T-helper 2 cell (primary cell): ENCODE measurements at regions not wholly inside any gene's neighbourhood (a gene's known extent, or its start where the extent isn't known, plus 50 kb on each side); places are given as distances from the start of the nearest gene placed in this dataset.
"Not testable (repeated sequence)": the region's sequence is repeated elsewhere in the genome, so short reads cannot be mapped to it uniquely, and the experiment has no call there.

Experiments
- DNase-seq, 5 experiments: peaks; one replicate each; pipeline versions ENCODE4 v3.0.0 to v3.0.0-alpha.2; 2012 to 2022

GRCh38 chr1:194103516-194104246 is 917.3 kb upstream of the B3GALT2 start:
- DNase-seq = no peak

DNA sequence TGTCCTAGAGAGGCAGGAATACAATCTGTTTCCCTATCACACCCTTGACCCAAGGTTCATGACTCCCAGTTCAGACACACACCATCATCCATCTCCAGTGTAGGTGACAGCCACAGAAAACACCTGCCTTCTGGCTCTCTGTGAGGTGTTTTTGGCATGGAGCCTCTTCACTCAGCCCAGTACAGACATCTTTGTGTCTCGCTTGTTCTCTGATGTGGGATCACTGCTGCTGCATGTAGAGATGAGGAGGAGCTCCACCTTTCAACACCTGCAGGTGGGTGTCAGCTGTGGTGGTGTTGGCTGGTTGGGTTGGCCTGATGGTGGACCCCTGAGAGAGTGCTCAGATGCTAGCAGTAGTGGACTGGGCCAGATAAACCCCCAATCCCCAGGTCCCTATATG is 916.7 kb upstream of the B3GALT2 start:
- DNase-seq = no peak

DNA sequence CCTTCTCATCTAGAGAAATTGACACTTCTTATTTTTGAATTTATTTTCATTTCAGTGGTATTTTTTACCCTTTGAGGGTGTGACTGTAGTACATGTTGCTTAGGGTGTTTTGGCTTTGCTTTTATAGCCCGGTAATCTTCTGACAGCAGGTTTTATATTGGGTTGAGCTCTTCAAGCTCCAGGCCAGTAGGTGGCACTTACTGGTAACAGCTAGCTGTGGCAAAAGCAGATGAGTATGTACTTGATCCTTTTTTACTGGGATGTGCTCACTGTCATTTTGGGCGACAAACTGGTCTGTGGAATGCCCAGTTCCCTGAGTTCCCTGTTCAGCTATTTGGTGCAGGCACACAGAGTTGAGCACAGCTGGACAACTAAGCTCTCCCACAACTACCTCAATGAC is 916.2 kb upstream of the B3GALT2 start:
- no peak for DNase-seq

DNA sequence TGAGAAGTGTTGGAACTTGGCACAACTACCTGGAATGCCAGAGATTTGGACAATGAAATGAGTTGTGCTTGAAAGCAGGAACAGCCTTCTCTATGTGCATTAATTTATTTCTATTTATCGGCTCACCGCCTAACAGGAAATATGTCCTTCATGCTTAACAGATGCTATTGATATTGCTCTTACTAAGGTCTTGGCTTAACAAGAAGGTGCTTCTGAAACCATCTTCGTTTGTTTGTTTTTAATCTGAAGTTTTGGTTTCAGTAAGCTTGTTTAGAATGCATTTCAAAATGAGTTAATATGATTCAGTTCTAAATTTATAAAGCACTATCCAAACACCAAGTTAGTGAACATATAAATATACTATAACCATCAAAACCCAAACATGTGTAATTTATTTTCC is 898.3 kb upstream of the B3GALT2 start:
- DNase-seq = peak in 1 of 5 experiments; percentile 50

DNA sequence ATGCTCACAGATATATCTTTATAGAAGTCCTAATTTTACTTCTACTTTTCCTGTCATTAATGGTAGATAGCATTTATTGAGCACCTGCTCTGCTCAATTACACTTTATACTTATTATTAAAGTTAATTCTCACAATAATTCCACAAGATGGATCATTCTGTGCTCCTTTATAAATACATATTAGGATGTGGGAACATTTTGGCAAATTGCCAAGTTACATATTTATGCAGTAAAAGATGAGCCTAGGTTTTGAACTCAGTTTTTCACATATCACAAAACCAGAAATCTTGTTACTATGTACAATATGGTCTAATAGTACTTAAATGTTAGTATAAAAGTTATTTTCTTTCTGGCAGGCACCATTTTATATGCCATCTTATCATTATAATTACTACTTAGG is 895.0 kb upstream of the B3GALT2 start:
- DNase-seq = no peak

DNA sequence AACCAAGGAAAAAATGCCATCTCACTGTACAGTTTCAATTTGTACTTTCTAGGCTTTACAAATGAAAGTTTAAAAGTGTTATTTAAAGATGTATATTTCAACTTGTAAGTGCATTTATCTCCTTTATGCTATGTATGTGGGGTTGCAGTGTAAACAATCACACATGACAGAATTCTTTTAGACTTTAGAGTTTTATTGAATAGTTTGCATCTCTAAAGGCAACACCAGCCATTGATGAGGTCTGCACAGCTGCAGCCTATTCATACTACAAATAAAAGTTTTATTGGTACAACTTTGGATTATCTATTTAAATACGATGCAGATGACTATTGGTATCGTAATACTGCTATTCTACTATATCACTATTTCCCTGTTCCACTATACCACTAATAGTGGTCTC is 894.4 kb upstream of the B3GALT2 start:
- no peak for DNase-seq

DNA sequence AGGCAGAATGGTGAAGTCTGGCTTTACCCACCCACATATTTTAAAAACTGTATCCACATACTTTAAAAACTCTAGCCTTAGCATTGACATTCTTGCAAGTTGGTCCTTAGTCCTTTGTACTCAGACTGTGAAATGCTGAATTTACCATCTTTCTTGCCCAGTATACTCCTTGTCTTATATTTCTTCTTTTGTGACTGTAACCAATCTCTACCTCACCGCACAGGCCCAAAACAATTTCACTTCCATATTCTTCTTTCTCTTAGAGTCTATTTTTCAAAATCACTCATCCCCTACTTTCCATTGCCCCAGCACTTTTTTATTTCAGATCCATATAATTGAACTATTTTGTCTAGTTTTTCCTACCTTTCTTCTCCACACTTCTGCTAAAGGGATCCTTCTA is 892.4 kb upstream of the B3GALT2 start:
- no peak for DNase-seq

- DNase-seq = no peak
Measured at GRCh38 chr1:194076646-194077045, 890.2 kb upstream of the B3GALT2 start.

DNA sequence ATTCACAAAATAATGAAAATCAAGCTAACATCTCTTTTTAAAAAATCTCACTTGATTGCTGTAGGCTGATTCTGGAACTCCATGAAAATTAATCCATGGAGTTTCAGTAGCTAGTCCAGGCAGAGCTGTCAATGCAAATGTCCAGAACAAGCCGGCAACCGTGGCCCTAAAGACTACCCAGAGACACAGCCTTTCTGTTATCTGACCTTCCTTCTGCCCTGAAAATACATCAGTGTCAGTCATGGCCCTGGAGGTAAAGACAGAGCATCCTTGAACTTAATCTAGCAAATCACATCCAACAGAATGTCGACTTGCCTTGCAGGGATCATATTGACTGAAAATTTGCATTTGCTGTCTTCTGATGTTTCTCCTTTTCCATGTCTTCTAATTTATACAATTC is 887.4 kb upstream of the B3GALT2 start:
- no peak for DNase-seq

- no peak for DNase-seq
Measured at GRCh38 chr1:194071205-194071604, 884.8 kb upstream of the B3GALT2 start.

DNA sequence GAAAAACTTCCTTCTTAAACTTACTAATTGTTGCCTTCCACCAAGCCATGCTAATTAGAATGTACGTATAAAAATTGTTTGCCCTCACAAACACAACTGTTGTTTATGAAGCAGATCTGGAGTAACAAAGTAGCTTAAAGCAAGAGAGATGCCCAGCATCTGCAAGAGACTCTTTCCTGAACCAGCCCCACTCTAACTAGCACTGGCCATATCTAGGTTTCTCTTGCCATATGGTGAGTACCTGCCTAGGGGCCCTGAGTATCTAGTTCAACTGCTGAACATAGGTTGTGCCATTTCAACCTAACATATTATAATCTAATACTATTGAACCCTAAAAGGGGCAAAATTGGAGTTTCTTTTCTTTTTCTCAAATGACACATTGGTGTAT is 883.4 kb upstream of the B3GALT2 start:
- no peak for DNase-seq

DNA sequence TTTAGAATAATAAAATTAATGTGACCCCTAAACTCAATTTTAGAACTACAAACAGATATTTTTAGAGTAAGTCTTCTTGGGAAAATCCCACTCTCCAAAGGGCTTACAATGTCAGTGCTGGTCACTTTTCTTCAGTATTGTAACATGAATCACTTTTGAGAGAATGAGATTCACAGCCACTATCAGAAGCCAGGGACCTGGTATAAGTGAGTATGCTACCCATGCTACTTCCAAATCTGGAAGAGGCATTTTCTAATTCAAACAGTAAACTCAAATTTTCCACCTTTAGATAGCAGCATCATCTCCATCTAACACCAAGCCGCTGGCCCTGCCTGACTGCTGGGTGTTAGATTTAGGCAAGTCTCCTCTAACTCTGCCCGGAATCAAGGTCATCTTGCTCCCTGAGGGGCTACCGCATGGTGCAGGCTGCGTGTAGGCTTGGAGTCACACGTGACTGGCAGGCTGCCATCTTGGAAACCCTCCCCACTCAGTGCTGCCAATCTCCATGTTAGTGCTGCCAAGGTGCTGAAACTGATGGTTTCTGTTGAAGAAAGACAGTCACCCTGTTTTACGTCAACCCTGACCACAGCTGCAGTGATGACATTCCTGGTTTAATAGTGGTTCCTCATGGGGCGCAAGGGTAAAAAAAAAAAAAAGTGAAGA is 882.9 kb upstream of the B3GALT2 start:
- no peak for DNase-seq

- DNase-seq = no peak
Measured at GRCh38 chr1:194068446-194069167, 882.2 kb upstream of the B3GALT2 start.

- no peak for DNase-seq
Measured at GRCh38 chr1:194067772-194068171, 881.4 kb upstream of the B3GALT2 start.

- no peak for DNase-seq
Measured at GRCh38 chr1:194062962-194063361, 876.5 kb upstream of the B3GALT2 start.

DNA sequence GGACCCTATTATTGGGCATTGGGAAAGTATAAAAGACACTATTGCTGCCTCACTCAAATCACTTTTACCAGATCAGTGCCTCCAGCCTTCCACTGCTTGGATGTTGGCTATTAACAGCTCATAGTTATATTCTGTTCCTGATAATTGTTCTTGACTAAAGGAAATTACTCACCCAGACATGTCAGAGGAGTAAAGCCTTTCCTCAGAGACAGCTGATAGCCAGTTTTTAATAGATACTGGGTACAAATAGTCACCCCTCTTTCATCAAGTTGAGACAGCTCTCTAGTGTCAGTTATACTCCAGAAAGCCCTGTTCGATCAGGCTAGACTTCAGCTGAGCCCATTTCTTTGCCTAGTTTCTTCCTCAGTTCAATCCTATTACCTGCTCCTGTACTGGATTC is 876.1 kb upstream of the B3GALT2 start:
- DNase-seq = no peak

DNA sequence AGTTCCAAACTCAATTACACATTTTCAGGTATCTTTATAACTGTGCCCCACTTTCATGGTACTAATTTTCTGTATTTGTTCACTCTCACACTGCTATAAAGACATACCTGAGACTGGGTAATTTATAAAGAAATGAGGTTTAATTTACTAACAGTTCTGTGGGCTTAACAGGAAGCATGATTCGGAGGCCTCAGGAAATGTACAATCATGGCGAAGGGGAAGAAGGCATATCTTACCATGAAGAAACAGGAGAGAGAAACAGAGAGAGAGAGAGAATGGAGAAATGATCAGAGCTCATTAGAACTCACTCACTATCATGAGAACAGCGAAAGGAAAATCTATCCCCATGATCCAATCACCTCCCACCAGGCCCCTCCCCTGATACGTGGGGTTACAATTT is 874.1 kb upstream of the B3GALT2 start:
- DNase-seq = no peak

DNA sequence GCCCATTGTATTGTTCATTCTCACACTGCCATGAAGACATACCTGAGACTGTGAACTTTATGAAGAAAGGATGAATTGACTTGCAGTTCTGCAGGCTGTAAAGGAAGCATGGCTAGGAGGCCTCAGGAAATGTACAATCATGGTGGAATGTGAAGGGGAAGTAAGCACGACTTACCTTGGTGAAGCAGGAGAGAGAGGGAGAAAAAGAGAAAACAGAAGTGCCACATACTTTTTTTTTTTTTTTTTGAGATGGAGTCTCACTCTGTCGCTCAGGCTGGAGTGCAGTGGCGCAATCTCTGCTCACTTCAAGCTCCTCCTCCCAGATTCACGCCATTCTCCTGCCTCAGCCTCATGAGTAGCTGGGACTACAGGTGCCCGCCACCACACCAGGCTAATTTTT is 871.9 kb upstream of the B3GALT2 start:
- DNase-seq = not testable (repeated sequence)

DNA sequence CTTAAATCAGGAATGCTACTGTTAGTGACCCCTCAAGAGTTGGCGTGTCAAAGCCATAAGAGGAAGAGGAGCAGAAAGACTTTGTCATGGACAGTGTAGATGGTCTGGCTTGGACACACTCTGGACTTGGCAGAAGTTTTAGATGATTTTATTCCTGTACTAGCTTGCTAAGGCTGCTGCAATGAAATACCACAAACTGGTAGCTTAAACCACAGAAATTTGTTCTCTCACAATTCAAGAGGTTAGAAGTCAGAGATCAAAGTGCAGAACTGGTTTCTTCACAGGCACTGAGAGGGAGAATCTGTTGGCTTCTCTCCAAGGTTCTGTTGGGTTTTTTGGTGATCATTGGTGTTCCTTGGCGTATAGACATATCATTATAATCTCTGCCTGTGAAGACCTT is 869.8 kb upstream of the B3GALT2 start:
- peak in 2 of 5 experiments; percentile 20 to 50 for DNase-seq

- no peak for DNase-seq
Measured at GRCh38 chr1:194055536-194055935, 869.1 kb upstream of the B3GALT2 start.

GRCh38 chr1:194052514-194053338 is 866.3 kb upstream of the B3GALT2 start:
- peak in 1 of 5 experiments; percentile 54 for DNase-seq

DNA sequence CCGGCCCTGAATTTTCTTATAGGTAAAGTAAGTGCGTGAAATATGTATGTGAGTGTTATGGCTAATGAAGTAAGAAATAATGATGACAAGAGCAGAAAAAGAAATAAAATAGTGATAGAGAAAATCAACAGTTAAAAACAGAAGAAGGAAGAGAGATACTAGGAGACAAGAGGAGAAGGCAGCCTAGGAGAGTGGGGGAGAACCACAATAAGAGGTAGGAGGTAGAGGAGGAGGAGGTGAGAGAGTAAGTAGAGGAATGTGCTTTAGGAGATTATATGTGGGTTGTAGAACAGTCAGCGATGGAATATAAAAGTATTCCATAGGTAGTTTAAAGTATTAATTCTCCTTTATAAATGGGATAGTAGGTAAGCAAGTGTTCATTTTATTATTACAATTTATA is 861.5 kb upstream of the B3GALT2 start:
- no peak for DNase-seq

DNA sequence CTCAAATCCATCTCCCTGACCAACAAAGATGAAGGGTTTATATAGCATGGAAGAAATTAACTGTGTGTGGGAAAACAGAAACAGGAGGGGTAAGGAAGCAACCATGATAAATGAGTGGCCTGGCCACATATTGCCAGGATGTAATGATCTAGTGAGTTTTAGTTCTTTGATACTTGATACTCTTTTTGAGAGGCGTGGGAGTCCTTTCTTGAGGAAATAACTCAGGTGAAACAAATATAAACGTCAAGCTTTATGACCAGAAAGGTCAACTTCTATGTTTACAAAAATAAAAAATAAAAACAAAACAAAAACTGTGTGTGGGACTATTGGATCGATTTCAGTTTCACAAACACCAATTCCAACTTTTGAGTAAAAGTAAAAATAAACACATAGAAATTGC is 860.8 kb upstream of the B3GALT2 start:
- DNase-seq = no peak
